ENCODE measurements at regions not wholly inside any gene's neighbourhood (a gene's known extent, or its start where the extent isn't known, plus 50 kb on each side); places are given as distances from the start of the nearest gene placed in this dataset.

GRCh38 chr4:104283303-104283702 is 211.4 kb downstream of the CXXC4 start:
- Histone ChIP-seq H3K27me3 (ENCODE audit: insufficient read depth) (peaks cover 6% of the 10 kb centered on the region; the same call in 1 of the 2 replicates), H3K9ac (no peak overlapping the region), H3F3A (replicated peaks; ENCODE audit: insufficient read depth) (no peaks in the 10 kb centered on the region), H3K9me3 (no peaks in the 10 kb centered on the region), H3K4me2 (no peak overlapping the region), H3K36me3 (replicated peaks in 1 of 2; ENCODE audit: control insufficient read depth in 1 of 2, insufficient read depth in 2 of 2, low read length in 1 of 2) (no peaks in the 10 kb centered on the region), H3K9me2 (no peaks in the 10 kb centered on the region), H4K20me1 (ENCODE audit: insufficient read depth) (no peaks in the 10 kb centered on the region), H2AFZ (ENCODE audit: low read depth) (no peak overlapping the region), H3K27ac (ENCODE audit: low read depth in 2 of 2, low read length in 1 of 2) (no peak overlapping the region), H3K79me2 (ENCODE audit: insufficient read depth) (no peaks in the 10 kb centered on the region), H3K4me3 (ENCODE audit: low read depth in 2 of 2, low read length in 1 of 2) (no peak overlapping the region), H3K4me1 (ENCODE audit: control insufficient read depth in 1 of 2, insufficient read depth in 2 of 2, low read depth in 1 of 2, low read length in 1 of 2) (no peaks in the 10 kb centered on the region)
- DNase-seq: no peak
- TF ChIP-seq SMC3 (IDR thresholded peaks at IDR 0.05; ENCODE audit: low read depth, low read length) (no peak), RAD21 (IDR thresholded peaks at IDR 0.05; ENCODE audit: low read length) (no peak)
- ChIA-PET POLR2A (no interaction called here), CTCF (no interaction called here)

GRCh38 chr4:104279744-104280143 is 214.9 kb downstream of the CXXC4 start:
- POLR2A ChIA-PET: no interaction called here
- no peak overlapping the region for H3K27ac ChIP-seq (ENCODE audit: low read depth in 2 of 2, low read length in 1 of 2)
- 7% methylated on average over 5 of the region's 5 CpGs for WGBS (ENCODE audit: low lambda C conversion rate)

More at GRCh38 chr4:104279744-104280143, 214.9 kb downstream of the CXXC4 start:
- H3K4me3 ChIP-seq (ENCODE audit: low read depth in 2 of 2, low read length in 1 of 2): no peak overlapping the region
- no peaks in the 10 kb centered on the region for H3K4me1 ChIP-seq (ENCODE audit: control insufficient read depth in 1 of 2, insufficient read depth in 2 of 2, low read depth in 1 of 2, low read length in 1 of 2)
- peaks cover 6% of the 10 kb centered on the region; the same call in 1 of the 2 replicates for H3K27me3 ChIP-seq (ENCODE audit: insufficient read depth)
- H3K9me2 ChIP-seq: no peaks in the 10 kb centered on the region
- no peaks in the 10 kb centered on the region for H3K36me3 ChIP-seq (replicated peaks in 1 of 2; ENCODE audit: control insufficient read depth in 1 of 2, insufficient read depth in 2 of 2, low read length in 1 of 2)
- no peak for DNase-seq
- H3K79me2 ChIP-seq (ENCODE audit: insufficient read depth): no peaks in the 10 kb centered on the region
- H3K4me2 ChIP-seq: no peak overlapping the region
- H3K9ac ChIP-seq: no peak overlapping the region
- H4K20me1 ChIP-seq (ENCODE audit: insufficient read depth): no peaks in the 10 kb centered on the region
- H3K9me3 ChIP-seq: no peaks in the 10 kb centered on the region
- TF ChIP-seq REST (IDR thresholded peaks at IDR 0.05; ENCODE audit: low read depth, low read length) (no peak), POLR2AphosphoS5 (IDR thresholded peaks at IDR 0.05; ENCODE audit: low read depth, low read length) (no peak), MAX (IDR thresholded peaks at IDR 0.05; ENCODE audit: low read depth) (no peak), ZBTB33 (IDR thresholded peaks at IDR 0.05; ENCODE audit: borderline replicate concordance, low read depth) (no peak), TCF12 (IDR thresholded peaks at IDR 0.05) (no peak), USF2 (IDR thresholded peaks at IDR 0.05; ENCODE audit: borderline replicate concordance, low read depth, low read length) (no peak), SMC3 (IDR thresholded peaks at IDR 0.05; ENCODE audit: low read depth, low read length) (no peak), CTCF (IDR thresholded peaks at IDR 0.05) (no peak), CHD2 (IDR thresholded peaks at IDR 0.05; ENCODE audit: low read length, partially characterized antibody) (no peak), FOXJ3 (CRISPR knock-in tag; IDR thresholded peaks at IDR 0.05) (no peak), RAD21 (IDR thresholded peaks at IDR 0.05; ENCODE audit: low read length) (no peak), TAF1 (IDR thresholded peaks at IDR 0.05; ENCODE audit: borderline replicate concordance, low read depth, low read length) (no peak), JUND (IDR thresholded peaks at IDR 0.05) (no peak), EZH2phosphoT487 (IDR thresholded peaks at IDR 0.05; ENCODE audit: borderline replicate concordance, low read depth) (no peak)
- no peak overlapping the region for H2AFZ ChIP-seq (ENCODE audit: low read depth)
- CTCF ChIA-PET: no interaction called here
- H3F3A ChIP-seq (replicated peaks; ENCODE audit: insufficient read depth): no peaks in the 10 kb centered on the region

Data from SK-N-SH (cell line).